H9 (cell line): ENCODE measurements at regions not wholly inside any gene's neighbourhood (a gene's known extent, or its start where the extent isn't known, plus 50 kb on each side); places are given as distances from the start of the nearest gene placed in this dataset.

Source experiments
- DNase-seq: peaks from one replicate; pipeline ENCODE4 v3.0.0-alpha.2; 2017
- H2AFZ ChIP-seq: one replicate; pipeline ENCODE4 v1.6.1; 2013; ENCODE audit warnings: mild to moderate bottlenecking, low read length, control low read depth, moderate library complexity
- H2AK5ac ChIP-seq: 2 replicates; pipeline ENCODE4 v1.6.1; 2013; ENCODE audit warnings: low read length, control low read depth, mixed read lengths; ENCODE audit not compliant: insufficient read length
- H2BK120ac ChIP-seq: one replicate; pipeline ENCODE4 v1.6.1; 2013; ENCODE audit warnings: low read depth, mild to moderate bottlenecking, low read length, control low read depth, inconsistent platforms; ENCODE audit not compliant: poor library complexity, severe bottlenecking
- H2BK12ac ChIP-seq: 2 replicates; pipeline ENCODE4 v1.6.1; 2013; ENCODE audit warnings: low read length, control low read depth, mixed read lengths, low read depth; ENCODE audit not compliant: insufficient read length
- H2BK15ac ChIP-seq: 2 replicates; pipeline ENCODE4 v1.6.1; 2013; ENCODE audit warnings: low read depth, low read length, control low read depth
- H2BK20ac ChIP-seq: one replicate; pipeline ENCODE4 v1.6.1; 2013; ENCODE audit warnings: low read depth, mild to moderate bottlenecking, low read length, control low read depth, inconsistent platforms; ENCODE audit not compliant: poor library complexity, severe bottlenecking
- H2BK5ac ChIP-seq: 2 replicates; pipeline ENCODE4 v1.6.1; 2013; ENCODE audit warnings: low read length, control low read depth, mixed read lengths; ENCODE audit not compliant: insufficient read length
- H3K14ac ChIP-seq: 2 replicates; pipeline ENCODE4 v1.6.1; 2013; ENCODE audit warnings: low read length, control low read depth; ENCODE audit not compliant: insufficient read depth
- H3K18ac ChIP-seq: 2 replicates; pipeline ENCODE4 v1.6.1; 2013; ENCODE audit warnings: low read depth, mild to moderate bottlenecking, mixed read lengths, low read length, control low read depth; ENCODE audit not compliant: insufficient read length
- H3K23ac ChIP-seq: 2 replicates; pipeline ENCODE4 v1.6.1; 2013; ENCODE audit warnings: low read length, control low read depth, mixed read lengths, low read depth; ENCODE audit not compliant: insufficient read length
- H3K23me2 ChIP-seq: 2 replicates; pipeline ENCODE4 v1.6.1; 2013; ENCODE audit warnings: low read depth, mild to moderate bottlenecking, mixed read lengths, low read length, control low read depth; ENCODE audit not compliant: insufficient read length, poor library complexity, severe bottlenecking
- H3K27ac ChIP-seq: 2 replicates; pipeline ENCODE4 v1.5.1; 2013; ENCODE audit warnings: low read length, control low read depth, mixed read lengths, low read depth; ENCODE audit not compliant: insufficient read length
- H3K27me3 ChIP-seq: 2 replicates; pipeline ENCODE4 v1.6.1; 2013; ENCODE audit warnings: low read length, control low read depth, inconsistent platforms; ENCODE audit not compliant: insufficient read depth
- H3K4ac ChIP-seq: 2 replicates; pipeline ENCODE4 v1.6.1; 2013; ENCODE audit warnings: low read depth, mild to moderate bottlenecking, control low read depth, inconsistent platforms, low read length, moderate library complexity
- H3K4me1 ChIP-seq: 2 replicates; pipeline ENCODE4 v1.6.1; 2013; ENCODE audit warnings: low read length, control low read depth, inconsistent platforms; ENCODE audit not compliant: insufficient read depth
- H3K4me2 ChIP-seq: 2 replicates; pipeline ENCODE4 v1.6.1; 2013; ENCODE audit warnings: low read length, control low read depth, mixed read lengths; ENCODE audit not compliant: insufficient read length, insufficient read depth
- H3K56ac ChIP-seq: 2 replicates; pipeline ENCODE4 v1.6.1; 2013; ENCODE audit warnings: low read depth, mild to moderate bottlenecking, mixed read lengths, low read length, control low read depth; ENCODE audit not compliant: insufficient read length
- H3K79me1 ChIP-seq: 2 replicates; pipeline ENCODE4 v1.6.1; 2013; ENCODE audit warnings: low read depth, mild to moderate bottlenecking, moderate library complexity, low read length, control low read depth, inconsistent platforms; ENCODE audit not compliant: insufficient read depth, poor library complexity, severe bottlenecking
- H3K79me2 ChIP-seq: 2 replicates; pipeline ENCODE4 v1.6.1; 2013; ENCODE audit warnings: low read length, control low read depth, inconsistent platforms; ENCODE audit not compliant: insufficient read depth
- H3K9ac ChIP-seq: 2 replicates; pipeline ENCODE4 v1.6.1; 2013; ENCODE audit warnings: low read length, control low read depth, mixed read lengths; ENCODE audit not compliant: insufficient read length; ENCODE audit errors: extremely low read depth
- H3K9me3 ChIP-seq: one replicate; pipeline ENCODE4 v1.6.1; 2013; ENCODE audit warnings: low read depth, low read length, inconsistent platforms; ENCODE audit not compliant: control insufficient read depth
- H3T11ph ChIP-seq: one replicate; pipeline ENCODE4 v1.6.1; 2013; ENCODE audit warnings: mild to moderate bottlenecking, low read length, control low read depth, inconsistent platforms
- H4K20me1 ChIP-seq: one replicate; pipeline ENCODE4 v1.6.1; 2013; ENCODE audit not compliant: control insufficient read depth, insufficient read length, insufficient read depth
- H4K5ac ChIP-seq: 2 replicates; pipeline ENCODE4 v1.6.1; 2013; ENCODE audit warnings: low read depth, mild to moderate bottlenecking, mixed read lengths, low read length, control low read depth; ENCODE audit not compliant: insufficient read length
- H4K8ac ChIP-seq: replicated peaks from 2 replicates; pipeline ENCODE4 v1.6.1; 2013; ENCODE audit warnings: low read length, control low read depth, mixed read lengths, low read depth; ENCODE audit not compliant: insufficient read length
- H4K91ac ChIP-seq: 2 replicates; pipeline ENCODE4 v1.6.1; 2013; ENCODE audit warnings: low read depth, mild to moderate bottlenecking, moderate library complexity, mixed read lengths, low read length, control low read depth; ENCODE audit not compliant: insufficient read length
- H3K27ac Mint-ChIP-seq, 3 experiments: 2 replicates in 2 of 3; 3 replicates in 1 of 3; pipeline ENCODE4 v1.8.0; 2020 to 2021; ENCODE audit warnings: mixed read lengths in 3 of 3, mild to moderate bottlenecking in 1 of 3, moderate library complexity in 1 of 3
- H3K27me3 Mint-ChIP-seq: 2 replicates; pipeline ENCODE4 v1.8.0; 2021; ENCODE audit warnings: low read depth, mild to moderate bottlenecking, moderate library complexity, mixed read lengths
- H3K36me3 Mint-ChIP-seq, 3 experiments: 2 replicates in 2 of 3; 3 replicates in 1 of 3; pipeline ENCODE4 v1.8.0; 2020 to 2021; ENCODE audit warnings: low read depth in 3 of 3, mixed read lengths in 3 of 3; ENCODE audit not compliant: insufficient read depth in 1 of 3
- H3K4me1 Mint-ChIP-seq, 2 experiments: 2 replicates each; pipeline ENCODE4 v1.8.0; 2020; ENCODE audit warnings: mixed read lengths in 2 of 2
- H3K4me3 Mint-ChIP-seq, 2 experiments: 2 replicates in 1 of 2; 3 replicates in 1 of 2; pipeline ENCODE4 v1.8.0; 2020 to 2021; ENCODE audit warnings: mild to moderate bottlenecking in 2 of 2, mixed read lengths in 2 of 2, moderate library complexity in 1 of 2
- H3K9me3 Mint-ChIP-seq, 2 experiments: 2 replicates in 1 of 2; 3 replicates in 1 of 2; pipeline ENCODE4 v1.8.0; 2020; ENCODE audit warnings: mild to moderate bottlenecking in 2 of 2, mixed read lengths in 2 of 2, moderate library complexity in 1 of 2
- WGBS: extraction: QIAGEN DNeasy Blood & Tissue Kit; methylation state at CpG from one replicate; pipeline ENCODE4 v1.1.7; 2013; ENCODE audit warnings: missing lambda C conversion rate, low lambda C conversion rate, mixed read lengths; ENCODE audit not compliant: insufficient read length; ENCODE audit errors: extremely low coverage; 5-methylcytosine and 5-hydroxymethylcytosine counted together
- TF ChIP-seq, protein P1 (sequence below): fragments of 200-600 bp; sonication (generic); conservative IDR thresholded peaks from 3 replicates; pipeline ENCODE4 v1.8.0; 2021; ENCODE audit warnings: antibody characterized with exemption, mild to moderate bottlenecking

DNA sequence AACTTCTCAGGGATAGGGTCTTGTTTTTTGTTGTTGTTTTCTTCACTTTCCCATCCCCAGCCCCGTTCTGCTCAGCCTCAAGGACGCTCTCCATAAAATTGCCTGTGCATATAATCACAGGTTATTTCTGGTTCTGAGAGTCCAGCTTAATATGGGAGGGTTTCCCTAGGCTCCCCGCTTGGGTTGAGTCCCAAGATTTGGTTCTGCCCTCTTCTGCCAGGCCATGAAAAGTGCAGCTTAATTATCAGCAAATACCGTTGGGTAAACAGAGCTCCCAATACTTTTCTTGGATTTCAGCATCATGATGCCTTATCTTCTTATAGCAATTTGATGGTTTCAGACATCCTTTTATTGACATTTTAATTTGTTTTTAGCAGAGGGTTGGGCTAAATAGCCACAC is 75.6 kb downstream of the GRIN2B start:
- no peak overlapping the region for H2BK20ac ChIP-seq
- Mint-ChIP-seq H3K4me1 (no peaks in the 10 kb centered on the region), H3K9me3 (peaks cover 11% of the 10 kb centered on the region in 2 experiments), H3K36me3 (peaks cover 0 to 10% (median 9%) of the 10 kb centered on the region in 3 experiments; a peak in 5 of 7 replicates), H3K27me3 (no peaks in the 10 kb centered on the region; the same call in 1 of the 2 replicates), H3K27ac (no peak overlapping the region), H3K4me3 (no peak overlapping the region)
- H3K9ac ChIP-seq = no peak overlapping the region
- no peak overlapping the region for H3K23ac ChIP-seq
- no peak overlapping the region for H4K91ac ChIP-seq
- no peak overlapping the region for H3K4me2 ChIP-seq
- H2AFZ ChIP-seq = no peak overlapping the region
- no peak overlapping the region for H3K4ac ChIP-seq
- H2BK120ac ChIP-seq = no peak overlapping the region
- no peak overlapping the region for H3K27ac ChIP-seq
- no peak overlapping the region for H3K18ac ChIP-seq
- TF ChIP-seq, protein P1, sequence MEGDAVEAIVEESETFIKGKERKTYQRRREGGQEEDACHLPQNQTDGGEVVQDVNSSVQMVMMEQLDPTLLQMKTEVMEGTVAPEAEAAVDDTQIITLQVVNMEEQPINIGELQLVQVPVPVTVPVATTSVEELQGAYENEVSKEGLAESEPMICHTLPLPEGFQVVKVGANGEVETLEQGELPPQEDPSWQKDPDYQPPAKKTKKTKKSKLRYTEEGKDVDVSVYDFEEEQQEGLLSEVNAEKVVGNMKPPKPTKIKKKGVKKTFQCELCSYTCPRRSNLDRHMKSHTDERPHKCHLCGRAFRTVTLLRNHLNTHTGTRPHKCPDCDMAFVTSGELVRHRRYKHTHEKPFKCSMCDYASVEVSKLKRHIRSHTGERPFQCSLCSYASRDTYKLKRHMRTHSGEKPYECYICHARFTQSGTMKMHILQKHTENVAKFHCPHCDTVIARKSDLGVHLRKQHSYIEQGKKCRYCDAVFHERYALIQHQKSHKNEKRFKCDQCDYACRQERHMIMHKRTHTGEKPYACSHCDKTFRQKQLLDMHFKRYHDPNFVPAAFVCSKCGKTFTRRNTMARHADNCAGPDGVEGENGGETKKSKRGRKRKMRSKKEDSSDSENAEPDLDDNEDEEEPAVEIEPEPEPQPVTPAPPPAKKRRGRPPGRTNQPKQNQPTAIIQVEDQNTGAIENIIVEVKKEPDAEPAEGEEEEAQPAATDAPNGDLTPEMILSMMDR = peak; percentile 33; the same call in 2 of the 3 replicates
- no peaks in the 10 kb centered on the region for H3K79me2 ChIP-seq
- H4K5ac ChIP-seq = no peak overlapping the region
- no peak overlapping the region for H4K8ac ChIP-seq
- no peaks in the 10 kb centered on the region for H3K9me3 ChIP-seq
- H3K79me1 ChIP-seq = no peaks in the 10 kb centered on the region
- H2BK5ac ChIP-seq = no peak overlapping the region
- H3K23me2 ChIP-seq = no peaks in the 10 kb centered on the region
- no peak for DNase-seq
- no peak overlapping the region for H3K56ac ChIP-seq
- no peaks in the 10 kb centered on the region for H3K27me3 ChIP-seq
- H3K14ac ChIP-seq = no peak overlapping the region
- H2BK12ac ChIP-seq = no peak overlapping the region
- no peak overlapping the region for H2BK15ac ChIP-seq
- no peaks in the 10 kb centered on the region for H3K4me1 ChIP-seq
- no peak overlapping the region for H3T11ph ChIP-seq
- no peak overlapping the region for H2AK5ac ChIP-seq
- no peaks in the 10 kb centered on the region for H4K20me1 ChIP-seq
- no CpG with 5 or more reads among the region's 4 CpGs for WGBS
